Testis (tissue), 2 donors: ENCODE measurements at regions not wholly inside any gene's neighbourhood (a gene's known extent, or its start where the extent isn't known, plus 50 kb on each side); places are given as distances from the start of the nearest gene placed in this dataset.

Experiments used
- DNase-seq: peaks from one replicate; pipeline ENCODE4 v3.0.0-alpha.2; 2019
- H3K27ac ChIP-seq, 2 donors: fragments of 200-600 bp; sonication (generic); one replicate each; pipeline ENCODE4 v1.5.1; 2019
- H3K27me3 ChIP-seq: fragments of 200-600 bp; sonication (generic); one replicate; pipeline ENCODE4 v1.5.1; 2019
- H3K36me3 ChIP-seq: fragments of 200-600 bp; sonication (generic); one replicate; pipeline ENCODE4 v1.5.1; 2017; ENCODE audit warnings: low read depth; ENCODE audit errors: missing control alignments
- H3K4me1 ChIP-seq: fragments of 200-600 bp; sonication (generic); one replicate; pipeline ENCODE4 v1.5.1; 2019
- H3K4me3 ChIP-seq, 2 donors: fragments of 200-600 bp; sonication (generic); one replicate each; pipeline ENCODE4 v1.5.1; 2017 to 2019
- H3K9me3 ChIP-seq: fragments of 200-600 bp; sonication (generic); one replicate; pipeline ENCODE4 v1.5.1; 2017
- POLR2A ChIP-seq: fragments of 450-650 bp; IDR thresholded peaks from one replicate; pipeline ENCODE4 v1.6.1; 2017; ENCODE audit warnings: antibody characterized with exemption, mild to moderate bottlenecking, moderate library complexity
- WGBS, 2 donors: methylation state at CpG; one replicate each; pipeline ENCODE4 v1.1.5; 2018; 5-methylcytosine and 5-hydroxymethylcytosine counted together
- intact Hi-C: fragments of 100-400 bp; cut with DNase I; formaldehyde crosslinking; loops from one replicate; pipeline ENCODE4 v1.15.1; 2023; ENCODE audit warnings: low total_unique reads
- TF ChIP-seq, protein P1 (sequence below), 3 experiments: fragments of 450-650 bp in 2 of 3; fragments of 200-600 bp in 1 of 3; sonication (generic) in 1 of 3; IDR thresholded peaks; one replicate each; pipeline ENCODE4 v1.5.1; 2016 to 2019; ENCODE audit warnings: antibody characterized with exemption in 3 of 3, mild to moderate bottlenecking in 2 of 3, moderate library complexity in 1 of 3

DNA sequence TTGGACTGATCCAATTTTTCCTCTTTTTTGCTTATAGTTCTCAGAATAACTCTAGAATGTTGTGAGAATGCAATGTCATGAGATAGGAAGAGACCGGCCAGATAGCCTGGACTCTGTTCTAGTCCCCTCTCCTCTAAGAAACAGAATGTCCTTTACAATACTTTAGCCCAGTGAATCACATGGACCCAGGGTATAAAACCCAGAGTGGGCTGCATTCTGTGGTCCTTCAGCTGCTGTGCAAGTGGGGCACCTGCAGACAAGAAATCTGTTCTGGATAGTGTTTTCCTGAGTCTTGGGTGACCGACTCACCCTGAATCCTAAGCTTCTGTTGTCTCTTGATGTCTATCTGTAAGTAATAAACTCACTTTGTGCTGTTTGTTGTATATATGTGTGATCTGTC, 368.6 kb upstream of the DPH6 start:
- 82 to 94% methylated on average over 2 of the region's 2 CpGs for WGBS, 2 donors
- Histone ChIP-seq H3K4me3 (no peak overlapping the region), H3K27me3 (no peaks in the 10 kb centered on the region), H3K9me3 (no peaks in the 10 kb centered on the region), H3K36me3 (no peaks in the 10 kb centered on the region), H3K4me1 (no peaks in the 10 kb centered on the region), H3K27ac (no peak overlapping the region)
- DNase-seq, result no peak
- intact Hi-C loops, result no loop called here
- TF ChIP-seq POLR2A, result no peak
- TF ChIP-seq, protein P1, sequence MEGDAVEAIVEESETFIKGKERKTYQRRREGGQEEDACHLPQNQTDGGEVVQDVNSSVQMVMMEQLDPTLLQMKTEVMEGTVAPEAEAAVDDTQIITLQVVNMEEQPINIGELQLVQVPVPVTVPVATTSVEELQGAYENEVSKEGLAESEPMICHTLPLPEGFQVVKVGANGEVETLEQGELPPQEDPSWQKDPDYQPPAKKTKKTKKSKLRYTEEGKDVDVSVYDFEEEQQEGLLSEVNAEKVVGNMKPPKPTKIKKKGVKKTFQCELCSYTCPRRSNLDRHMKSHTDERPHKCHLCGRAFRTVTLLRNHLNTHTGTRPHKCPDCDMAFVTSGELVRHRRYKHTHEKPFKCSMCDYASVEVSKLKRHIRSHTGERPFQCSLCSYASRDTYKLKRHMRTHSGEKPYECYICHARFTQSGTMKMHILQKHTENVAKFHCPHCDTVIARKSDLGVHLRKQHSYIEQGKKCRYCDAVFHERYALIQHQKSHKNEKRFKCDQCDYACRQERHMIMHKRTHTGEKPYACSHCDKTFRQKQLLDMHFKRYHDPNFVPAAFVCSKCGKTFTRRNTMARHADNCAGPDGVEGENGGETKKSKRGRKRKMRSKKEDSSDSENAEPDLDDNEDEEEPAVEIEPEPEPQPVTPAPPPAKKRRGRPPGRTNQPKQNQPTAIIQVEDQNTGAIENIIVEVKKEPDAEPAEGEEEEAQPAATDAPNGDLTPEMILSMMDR (IDR thresholded peaks at IDR 0.05), result no peak

GRCh38 chr15:35921046-35921445, 375.1 kb upstream of the DPH6 start:
- intact Hi-C loops, result no loop called here
- no peaks in the 10 kb centered on the region for H3K36me3 ChIP-seq
- H3K27me3 ChIP-seq, result no peaks in the 10 kb centered on the region
- TF ChIP-seq POLR2A, result no peak
- TF ChIP-seq, protein P1 (IDR thresholded peaks at IDR 0.05), result no peak
- no peaks in the 10 kb centered on the region for H3K4me1 ChIP-seq
- no peak overlapping the region for H3K4me3 ChIP-seq
- DNase-seq, result no peak
- H3K27ac ChIP-seq, result no peak overlapping the region
- H3K9me3 ChIP-seq, result no peaks in the 10 kb centered on the region

- no peak for DNase-seq
- no peak overlapping the region for H3K4me3 ChIP-seq
- H3K4me1 ChIP-seq, result no peaks in the 10 kb centered on the region
- H3K27ac ChIP-seq, result no peak overlapping the region
- intact Hi-C loops, result no loop called here
- 93% methylated on average over 9 of the region's 9 CpGs for WGBS, 2 donors
- no peaks in the 10 kb centered on the region for H3K36me3 ChIP-seq
- H3K27me3 ChIP-seq, result no peaks in the 10 kb centered on the region
- TF ChIP-seq POLR2A, result no peak
- TF ChIP-seq, protein P1 (IDR thresholded peaks at IDR 0.05), result no peak
- no peaks in the 10 kb centered on the region for H3K9me3 ChIP-seq
Observed at GRCh38 chr15:35925275-35926006, 379.5 kb upstream of the DPH6 start.

DNA sequence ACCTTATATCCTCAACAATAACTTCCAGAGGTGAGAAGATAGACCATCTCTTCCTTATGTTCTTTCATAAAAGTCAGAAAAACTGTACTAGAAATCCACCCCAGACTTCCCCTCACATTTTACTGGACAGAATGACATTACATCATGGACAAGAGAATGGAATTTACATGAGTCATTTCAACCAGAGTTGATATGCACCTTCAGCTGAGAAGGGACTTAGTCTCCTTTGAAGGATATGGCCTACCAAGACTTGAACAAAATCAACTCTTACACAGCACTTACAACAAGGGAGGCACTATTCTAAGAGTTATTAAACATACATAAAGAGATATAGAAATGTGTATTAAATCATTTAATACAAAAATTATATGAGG, 380.0 kb upstream of the DPH6 start:
- Histone ChIP-seq H3K9me3 (no peaks in the 10 kb centered on the region), H3K36me3 (no peaks in the 10 kb centered on the region), H3K4me3 (no peak overlapping the region), H3K4me1 (no peaks in the 10 kb centered on the region), H3K27me3 (no peaks in the 10 kb centered on the region), H3K27ac (no peak overlapping the region)
- TF ChIP-seq, protein P1 (IDR thresholded peaks at IDR 0.05), result no peak
- TF ChIP-seq POLR2A, result no peak
- DNase-seq, result no peak
- intact Hi-C loops, result no loop called here

DNA sequence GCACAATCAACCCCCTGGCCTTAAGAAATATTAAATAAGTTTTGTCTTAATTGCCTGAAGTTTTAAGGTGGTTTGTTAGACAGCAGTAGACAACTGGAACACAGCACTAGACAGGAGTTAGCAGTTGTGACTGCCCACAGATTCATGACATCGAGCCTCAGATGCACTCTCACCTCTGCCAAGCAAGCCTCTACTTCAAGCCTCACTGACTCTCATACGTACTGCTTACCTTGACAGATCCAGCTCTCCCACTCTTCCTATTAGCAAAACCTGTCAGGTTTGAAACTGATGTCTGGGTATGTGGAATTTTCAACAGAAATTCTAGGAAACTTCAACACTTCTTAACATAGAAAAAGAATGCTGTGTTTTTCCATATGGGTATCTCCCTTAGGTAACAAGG, 382.9 kb upstream of the DPH6 start:
- Histone ChIP-seq H3K27me3 (no peaks in the 10 kb centered on the region), H3K9me3 (no peaks in the 10 kb centered on the region), H3K27ac (no peak overlapping the region), H3K4me3 (no peak overlapping the region), H3K36me3 (no peaks in the 10 kb centered on the region), H3K4me1 (no peaks in the 10 kb centered on the region)
- 77 to 78% methylated on average over 2 of the region's 2 CpGs for WGBS, 2 donors
- TF ChIP-seq, protein P1 (IDR thresholded peaks at IDR 0.05), result no peak
- no peak for TF ChIP-seq POLR2A
- intact Hi-C loops, result no loop called here
- DNase-seq, result no peak
